ENCODE measurements at regions not wholly inside any gene's neighbourhood (a gene's known extent, or its start where the extent isn't known, plus 50 kb on each side); places are given as distances from the start of the nearest gene placed in this dataset.

DNA sequence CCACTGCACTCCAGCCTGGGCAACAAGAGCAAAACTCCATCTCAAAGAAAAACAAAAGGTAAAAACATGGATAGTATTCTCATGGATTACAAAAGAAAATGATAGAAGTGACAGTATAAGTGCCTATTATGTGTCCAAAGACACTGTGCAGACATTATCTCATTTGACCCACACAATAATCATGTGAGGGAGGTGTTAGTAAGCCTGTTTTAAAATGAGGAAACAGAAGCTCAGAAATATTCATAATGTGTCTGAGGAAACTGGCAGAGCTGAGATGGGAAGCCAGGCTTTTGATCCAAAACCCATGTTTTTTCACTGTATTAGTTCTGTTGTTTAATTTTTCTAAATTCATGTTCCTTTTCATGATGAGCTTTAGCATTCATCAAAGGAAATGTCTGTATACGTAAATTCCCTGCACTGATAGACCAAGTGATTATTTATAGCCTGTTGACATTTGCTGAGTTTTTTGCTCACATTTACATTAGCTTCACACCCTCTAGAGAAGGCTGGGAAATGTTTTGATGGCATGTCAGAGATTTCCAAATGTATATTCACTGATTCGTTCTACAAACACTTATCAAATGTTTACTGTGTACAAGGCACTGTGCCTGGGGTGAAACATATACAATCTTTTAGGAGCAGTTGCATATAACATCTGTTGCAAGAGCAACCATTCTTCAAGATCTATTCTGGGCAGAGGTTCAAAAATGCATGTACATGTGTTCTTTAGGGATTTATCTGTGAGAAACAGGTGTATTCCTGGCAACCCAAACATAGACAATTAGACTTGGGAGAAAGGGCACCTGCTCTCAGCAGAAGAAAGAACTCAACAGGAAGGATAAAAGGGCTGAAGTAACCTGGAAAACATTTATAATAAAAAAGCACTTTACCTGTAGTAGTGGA lies 331.5 kb downstream of the SAMD5 start (continued):
- TF ChIP-seq POU5F1 (IDR thresholded peaks at IDR 0.05; ENCODE audit: low read depth, low read length) (no peak), CHD1 (IDR thresholded peaks at IDR 0.05; ENCODE audit: low read depth, low read length) (no peak), CEBPB (IDR thresholded peaks at IDR 0.05; ENCODE audit: low read depth, low read length) (no peak), POLR2AphosphoS5 (IDR thresholded peaks at IDR 0.05; ENCODE audit: low read depth, low read length) (no peak), SP2 (IDR thresholded peaks at IDR 0.05; ENCODE audit: low read length) (no peak), SUZ12 (IDR thresholded peaks at IDR 0.05; ENCODE audit: low read length) (no peak), CTBP2 (IDR thresholded peaks at IDR 0.05; ENCODE audit: borderline replicate concordance, insufficient read depth, insufficient read length, low read length) (no peak)
- TF ChIP-seq, protein P1, sequence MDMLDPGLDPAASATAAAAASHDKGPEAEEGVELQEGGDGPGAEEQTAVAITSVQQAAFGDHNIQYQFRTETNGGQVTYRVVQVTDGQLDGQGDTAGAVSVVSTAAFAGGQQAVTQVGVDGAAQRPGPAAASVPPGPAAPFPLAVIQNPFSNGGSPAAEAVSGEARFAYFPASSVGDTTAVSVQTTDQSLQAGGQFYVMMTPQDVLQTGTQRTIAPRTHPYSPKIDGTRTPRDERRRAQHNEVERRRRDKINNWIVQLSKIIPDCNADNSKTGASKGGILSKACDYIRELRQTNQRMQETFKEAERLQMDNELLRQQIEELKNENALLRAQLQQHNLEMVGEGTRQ (IDR thresholded peaks at IDR 0.05; ENCODE audit: low read length): no peak

Measured in H1 (cell line).